RWPE1 (cell line): ENCODE measurements at regions not wholly inside any gene's neighbourhood (a gene's known extent, or its start where the extent isn't known, plus 50 kb on each side); places are given as distances from the start of the nearest gene placed in this dataset.

Experiments used
- CTCF ChIA-PET: fragments of 350-600 bp; sonication (Branson Sonifier 250); formaldehyde crosslinking; extraction: SDS; loops from one replicate; lab custom pipeline; 2021; lab: Yijun Ruan, JAX
- POLR2A ChIA-PET: fragments of 400-600 bp; formaldehyde crosslinking; extraction: SDS; loops from one replicate; lab custom pipeline; 2020; ENCODE audit warnings: antibody characterized with exemption; ENCODE audit not compliant: low non-redundant PET; lab: Yijun Ruan, JAX
- DNase-seq: peaks from one replicate; pipeline ENCODE4 v3.0.0; 2012; ENCODE audit warnings: low spot score
- H3K27ac ChIP-seq: fragments of 450-650 bp; 2 replicates; pipeline ENCODE4 v1.5.1; 2017
- TF ChIP-seq, protein P1 (sequence below): fragments of 450-650 bp; conservative IDR thresholded peaks from 2 replicates; pipeline ENCODE4 v1.5.1; 2017; ENCODE audit warnings: low read depth, mild to moderate bottlenecking

GRCh38 chr4:156557920-156558319 lies 413.7 kb downstream of the PDGFC start:
- no peak for DNase-seq
- ChIA-PET CTCF (no interaction called here), POLR2A (no interaction called here)
- no peak overlapping the region for H3K27ac ChIP-seq
- TF ChIP-seq, protein P1, sequence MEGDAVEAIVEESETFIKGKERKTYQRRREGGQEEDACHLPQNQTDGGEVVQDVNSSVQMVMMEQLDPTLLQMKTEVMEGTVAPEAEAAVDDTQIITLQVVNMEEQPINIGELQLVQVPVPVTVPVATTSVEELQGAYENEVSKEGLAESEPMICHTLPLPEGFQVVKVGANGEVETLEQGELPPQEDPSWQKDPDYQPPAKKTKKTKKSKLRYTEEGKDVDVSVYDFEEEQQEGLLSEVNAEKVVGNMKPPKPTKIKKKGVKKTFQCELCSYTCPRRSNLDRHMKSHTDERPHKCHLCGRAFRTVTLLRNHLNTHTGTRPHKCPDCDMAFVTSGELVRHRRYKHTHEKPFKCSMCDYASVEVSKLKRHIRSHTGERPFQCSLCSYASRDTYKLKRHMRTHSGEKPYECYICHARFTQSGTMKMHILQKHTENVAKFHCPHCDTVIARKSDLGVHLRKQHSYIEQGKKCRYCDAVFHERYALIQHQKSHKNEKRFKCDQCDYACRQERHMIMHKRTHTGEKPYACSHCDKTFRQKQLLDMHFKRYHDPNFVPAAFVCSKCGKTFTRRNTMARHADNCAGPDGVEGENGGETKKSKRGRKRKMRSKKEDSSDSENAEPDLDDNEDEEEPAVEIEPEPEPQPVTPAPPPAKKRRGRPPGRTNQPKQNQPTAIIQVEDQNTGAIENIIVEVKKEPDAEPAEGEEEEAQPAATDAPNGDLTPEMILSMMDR: no peak

DNA sequence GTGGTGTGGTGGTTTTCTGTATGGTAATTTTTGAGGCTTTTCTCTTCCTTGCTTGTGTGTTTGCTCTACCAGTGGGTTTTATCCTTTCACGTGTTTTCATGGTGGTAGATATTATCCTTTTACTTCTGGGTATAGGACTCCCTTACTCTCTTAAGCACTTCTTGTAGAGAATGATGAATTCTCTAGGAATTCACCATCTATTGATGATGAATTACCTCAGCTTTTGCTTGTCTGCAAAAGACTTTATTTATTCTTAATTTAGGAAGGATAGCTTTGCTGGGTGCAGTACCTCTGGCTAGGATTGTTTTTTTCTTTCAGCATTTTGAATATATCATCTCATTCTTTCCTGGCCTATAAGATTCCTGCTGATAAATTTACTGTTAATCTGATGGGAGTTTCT lies 415.3 kb downstream of the PDGFC start:
- TF ChIP-seq, protein P1: no peak
- ChIA-PET CTCF (no interaction called here), POLR2A (no interaction called here)
- no peak for DNase-seq
- no peak overlapping the region for H3K27ac ChIP-seq

DNA sequence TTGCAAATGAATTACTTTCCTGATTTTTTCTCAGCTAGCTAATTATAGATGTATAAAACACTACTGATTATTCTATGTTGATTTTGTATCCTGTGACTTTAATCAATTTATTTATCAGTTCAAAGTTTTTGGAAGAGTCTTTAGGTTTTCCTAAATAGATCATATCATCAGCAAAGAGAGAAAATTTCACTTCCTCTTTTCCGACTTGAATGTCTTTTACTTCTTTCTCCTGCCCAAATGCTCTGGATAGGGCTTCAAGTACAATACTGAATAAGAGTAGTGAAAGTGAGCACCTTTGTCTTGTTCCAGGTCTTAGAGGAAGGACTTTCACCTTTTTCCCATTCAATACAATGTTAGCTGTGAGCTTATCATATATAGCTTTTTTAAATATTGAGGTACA lies 417.9 kb downstream of the PDGFC start:
- no peak for DNase-seq
- TF ChIP-seq, protein P1: no peak
- CTCF ChIA-PET: no interaction called here

DNA sequence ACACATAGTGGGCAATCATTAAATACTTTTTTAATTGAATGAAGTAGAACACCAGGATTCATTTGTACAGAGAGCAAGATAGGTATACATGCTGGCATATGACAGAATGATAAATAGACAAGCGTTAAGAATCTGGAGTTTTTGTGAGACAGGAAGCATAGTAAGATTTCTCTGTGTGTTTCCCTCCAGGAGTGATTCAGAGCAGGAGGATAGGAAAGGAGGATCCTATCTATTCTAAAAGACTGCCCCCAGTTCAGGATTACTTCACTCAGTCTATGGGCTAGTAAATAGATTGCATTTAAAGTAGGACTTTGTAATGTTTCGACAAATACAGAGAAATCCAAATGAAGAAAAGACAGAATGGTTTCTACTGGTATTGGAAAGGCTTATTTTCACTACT lies 423.7 kb downstream of the PDGFC start:
- ChIA-PET CTCF (no interaction called here), POLR2A (no interaction called here)
- TF ChIP-seq, protein P1: no peak
- no peak for DNase-seq
- no peak overlapping the region for H3K27ac ChIP-seq

More for the DNA sequence above, 417.9 kb downstream of the PDGFC start:
- H3K27ac ChIP-seq: no peak overlapping the region
- POLR2A ChIA-PET: no interaction called here

DNA sequence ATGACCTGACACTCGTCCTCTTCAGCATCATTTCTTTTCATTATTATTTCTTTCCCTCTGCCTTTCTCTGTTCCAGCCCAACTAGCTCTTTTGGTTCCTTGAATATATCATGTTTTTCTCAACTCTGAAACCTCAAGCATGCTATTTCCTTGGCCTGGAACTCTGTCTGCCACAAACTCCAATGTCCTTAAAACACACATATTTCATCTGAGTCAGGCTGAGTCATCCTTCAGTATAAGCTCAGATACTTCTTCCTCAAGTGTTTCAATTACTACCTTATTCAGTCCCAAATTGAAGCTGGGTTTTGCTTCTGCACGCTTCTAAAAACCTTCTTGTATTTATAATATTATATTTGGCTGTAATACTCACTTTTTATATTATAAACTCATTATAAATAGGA lies 424.2 kb downstream of the PDGFC start:
- TF ChIP-seq, protein P1: no peak
- DNase-seq: peak; percentile 11
- ChIA-PET CTCF (interaction anchor here (0.6 kb wide), 1 partner anchor 9 kb away, joined by 3 read pairs; no protein-coding TSS in a partner anchor), POLR2A (no interaction called here)
- no peak overlapping the region for H3K27ac ChIP-seq

DNA sequence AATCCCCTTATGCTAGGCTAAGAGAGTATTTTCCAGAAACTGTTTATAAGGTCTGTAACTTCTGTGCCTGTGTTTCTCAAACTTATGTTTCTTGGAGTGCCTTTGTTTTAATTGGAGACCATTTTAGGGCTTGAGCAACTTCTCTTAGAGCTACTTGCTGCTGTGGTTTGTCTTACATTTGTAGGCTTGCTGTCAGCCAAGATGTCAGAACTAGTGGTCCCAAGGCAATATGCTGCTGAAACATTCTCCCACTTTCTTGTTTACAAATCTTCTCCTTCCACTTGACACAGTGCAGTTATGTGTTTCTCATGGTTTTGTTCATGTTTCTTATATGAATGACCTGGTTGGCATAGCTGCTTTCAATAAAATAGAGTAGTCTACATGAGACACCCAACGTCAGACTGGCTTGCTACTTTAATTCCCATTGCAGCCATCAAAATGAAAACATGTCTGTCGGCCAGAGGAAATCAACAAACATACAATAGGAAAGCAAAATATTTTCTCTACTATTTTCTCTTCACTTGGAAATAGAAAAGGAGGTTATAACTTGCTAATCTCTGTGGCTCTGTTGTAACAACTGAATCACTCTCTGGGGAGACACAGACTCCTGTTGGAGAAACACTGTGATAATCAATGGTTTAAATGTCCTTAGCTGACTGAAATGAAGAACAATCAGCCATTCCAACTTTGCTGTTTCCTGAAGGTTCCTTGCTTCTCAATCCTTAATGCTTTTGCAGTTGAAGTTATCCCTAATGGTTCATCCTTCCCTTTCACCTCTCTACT lies 426.4 kb downstream of the PDGFC start:
- CTCF ChIA-PET: interaction anchor here (0.6 kb wide), 1 partner anchor 208 kb away, joined by 3 read pairs; no protein-coding TSS in a partner anchor
- no peak for DNase-seq
- TF ChIP-seq, protein P1: no peak
- POLR2A ChIA-PET: no interaction called here
- no peak overlapping the region for H3K27ac ChIP-seq
